ENCODE measurements at regions not wholly inside any gene's neighbourhood (a gene's known extent, or its start where the extent isn't known, plus 50 kb on each side); places are given as distances from the start of the nearest gene placed in this dataset.

DNA sequence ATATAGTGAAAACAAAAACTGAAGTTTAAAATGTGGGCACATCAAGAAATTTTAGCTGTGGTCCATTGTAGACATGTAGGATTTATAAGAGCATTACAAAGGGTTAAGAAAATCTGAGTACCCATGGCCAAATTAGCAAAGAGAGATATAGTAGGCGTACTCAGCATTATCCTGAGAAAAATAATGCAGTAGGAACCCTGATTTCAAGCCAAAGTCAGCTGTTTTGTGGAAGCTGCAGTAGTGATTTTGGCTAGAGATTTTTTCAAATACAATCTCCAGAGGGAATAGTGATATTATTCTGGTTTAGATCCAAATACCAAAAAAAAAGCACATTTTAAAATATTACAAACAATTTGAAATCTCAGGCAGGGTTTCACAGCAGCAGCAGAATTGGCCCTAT, 450.9 kb downstream of the FBXO15 start (continued):
- TF ChIP-seq, protein P1, sequence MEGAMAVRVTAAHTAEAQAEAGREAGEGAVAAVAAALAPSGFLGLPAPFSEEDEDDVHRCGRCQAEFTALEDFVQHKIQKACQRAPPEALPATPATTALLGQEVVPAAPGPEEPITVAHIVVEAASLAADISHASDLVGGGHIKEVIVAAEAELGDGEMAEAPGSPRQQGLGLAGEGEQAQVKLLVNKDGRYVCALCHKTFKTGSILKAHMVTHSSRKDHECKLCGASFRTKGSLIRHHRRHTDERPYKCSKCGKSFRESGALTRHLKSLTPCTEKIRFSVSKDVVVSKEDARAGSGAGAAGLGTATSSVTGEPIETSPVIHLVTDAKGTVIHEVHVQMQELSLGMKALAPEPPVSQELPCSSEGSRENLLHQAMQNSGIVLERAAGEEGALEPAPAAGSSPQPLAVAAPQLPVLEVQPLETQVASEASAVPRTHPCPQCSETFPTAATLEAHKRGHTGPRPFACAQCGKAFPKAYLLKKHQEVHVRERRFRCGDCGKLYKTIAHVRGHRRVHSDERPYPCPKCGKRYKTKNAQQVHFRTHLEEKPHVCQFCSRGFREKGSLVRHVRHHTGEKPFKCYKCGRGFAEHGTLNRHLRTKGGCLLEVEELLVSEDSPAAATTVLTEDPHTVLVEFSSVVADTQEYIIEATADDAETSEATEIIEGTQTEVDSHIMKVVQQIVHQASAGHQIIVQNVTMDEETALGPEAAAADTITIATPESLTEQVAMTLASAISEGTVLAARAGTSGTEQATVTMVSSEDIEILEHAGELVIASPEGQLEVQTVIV (IDR thresholded peaks at IDR 0.05; ENCODE audit: borderline replicate concordance, partially characterized antibody), result no peak
- TF ChIP-seq TARDBP (IDR thresholded peaks at IDR 0.05; ENCODE audit: borderline replicate concordance) (no peak), PML (IDR thresholded peaks at IDR 0.05; ENCODE audit: low read length) (no peak)

DNA sequence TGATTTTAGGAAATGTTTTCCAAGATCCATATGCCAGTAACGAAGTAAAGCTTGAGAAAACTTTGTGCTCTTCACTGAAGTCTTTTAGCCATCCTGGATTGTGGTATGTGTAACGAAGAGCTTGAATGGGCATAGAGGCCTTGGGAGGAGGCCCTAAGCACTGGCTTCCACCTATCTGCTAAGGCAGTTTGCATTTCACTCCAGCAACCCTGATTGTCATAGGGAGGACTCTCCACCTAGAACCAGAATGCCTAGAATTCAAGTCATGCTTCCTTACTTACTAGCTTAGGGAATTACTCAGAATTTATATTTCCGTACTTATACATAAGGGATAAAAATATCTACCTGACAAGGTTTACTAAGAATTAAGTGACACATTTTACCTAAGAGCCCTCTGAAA, 451.5 kb downstream of the FBXO15 start:
- Histone ChIP-seq H2AFZ (ENCODE audit: control insufficient read depth, low read depth, low read length) (no peak overlapping the region), H3K27me3 (replicated peaks in 1 of 2; ENCODE audit: control insufficient read depth in 2 of 2, insufficient read depth in 2 of 2, low read length in 1 of 2) (no peaks in the 10 kb centered on the region), H3K4me2 (ENCODE audit: control insufficient read depth, insufficient read depth) (no peak overlapping the region), H3K27ac (ENCODE audit: control insufficient read depth, insufficient read depth) (no peak overlapping the region), H3K4me1 (ENCODE audit: control insufficient read depth, insufficient read depth, low read length) (no peaks in the 10 kb centered on the region), H3K36me3 (ENCODE audit: control insufficient read depth in 2 of 2, insufficient read depth in 2 of 2, low read length in 1 of 2) (no peaks in the 10 kb centered on the region), H3K4me3 (no peak overlapping the region), H3K9me3 (replicated peaks; ENCODE audit: control insufficient read depth, insufficient read depth, low read length) (no peaks in the 10 kb centered on the region; the same call in 2 of the 3 replicates), H3K79me2 (ENCODE audit: control insufficient read depth, insufficient read depth, low read length) (no peaks in the 10 kb centered on the region), H3K9ac (ENCODE audit: control insufficient read depth, insufficient read depth, low read length) (no peak overlapping the region), H4K20me1 (ENCODE audit: control insufficient read depth, insufficient read depth) (no peaks in the 10 kb centered on the region)
- CTCF ChIA-PET, result no interaction called here
- SMC1A ChIA-PET (ENCODE audit: uncharacterized antibody, unreplicated experiment), result no interaction called here
- in situ Hi-C loops (cut with MboI) (no loop called here), intact Hi-C loops (cut with micrococcal nuclease; ENCODE audit: unreplicated experiment) (loop anchor here (10.0 kb wide), 1 partner anchor 61 kb away; no protein-coding TSS in a partner anchor)
- ATAC-seq (no peak), DNase-seq (ENCODE audit: low read depth, low spot score) (no peak), FAIRE-seq (no peak)
- BruUV-seq (replicated peaks), result no TSS peak
- WGBS (ENCODE audit: insufficient coverage, insufficient replicate concordance, low lambda C conversion rate, missing lambda C conversion rate), result 42% methylated on average over 3 of the region's 3 CpGs
- RAD21 ChIA-PET (ENCODE audit: unreplicated experiment), result no interaction called here
- POLR2A ChIA-PET, result no interaction called here
- TF ChIP-seq TARDBP (IDR thresholded peaks at IDR 0.05; ENCODE audit: borderline replicate concordance), result no peak
- TF ChIP-seq, protein P2, sequence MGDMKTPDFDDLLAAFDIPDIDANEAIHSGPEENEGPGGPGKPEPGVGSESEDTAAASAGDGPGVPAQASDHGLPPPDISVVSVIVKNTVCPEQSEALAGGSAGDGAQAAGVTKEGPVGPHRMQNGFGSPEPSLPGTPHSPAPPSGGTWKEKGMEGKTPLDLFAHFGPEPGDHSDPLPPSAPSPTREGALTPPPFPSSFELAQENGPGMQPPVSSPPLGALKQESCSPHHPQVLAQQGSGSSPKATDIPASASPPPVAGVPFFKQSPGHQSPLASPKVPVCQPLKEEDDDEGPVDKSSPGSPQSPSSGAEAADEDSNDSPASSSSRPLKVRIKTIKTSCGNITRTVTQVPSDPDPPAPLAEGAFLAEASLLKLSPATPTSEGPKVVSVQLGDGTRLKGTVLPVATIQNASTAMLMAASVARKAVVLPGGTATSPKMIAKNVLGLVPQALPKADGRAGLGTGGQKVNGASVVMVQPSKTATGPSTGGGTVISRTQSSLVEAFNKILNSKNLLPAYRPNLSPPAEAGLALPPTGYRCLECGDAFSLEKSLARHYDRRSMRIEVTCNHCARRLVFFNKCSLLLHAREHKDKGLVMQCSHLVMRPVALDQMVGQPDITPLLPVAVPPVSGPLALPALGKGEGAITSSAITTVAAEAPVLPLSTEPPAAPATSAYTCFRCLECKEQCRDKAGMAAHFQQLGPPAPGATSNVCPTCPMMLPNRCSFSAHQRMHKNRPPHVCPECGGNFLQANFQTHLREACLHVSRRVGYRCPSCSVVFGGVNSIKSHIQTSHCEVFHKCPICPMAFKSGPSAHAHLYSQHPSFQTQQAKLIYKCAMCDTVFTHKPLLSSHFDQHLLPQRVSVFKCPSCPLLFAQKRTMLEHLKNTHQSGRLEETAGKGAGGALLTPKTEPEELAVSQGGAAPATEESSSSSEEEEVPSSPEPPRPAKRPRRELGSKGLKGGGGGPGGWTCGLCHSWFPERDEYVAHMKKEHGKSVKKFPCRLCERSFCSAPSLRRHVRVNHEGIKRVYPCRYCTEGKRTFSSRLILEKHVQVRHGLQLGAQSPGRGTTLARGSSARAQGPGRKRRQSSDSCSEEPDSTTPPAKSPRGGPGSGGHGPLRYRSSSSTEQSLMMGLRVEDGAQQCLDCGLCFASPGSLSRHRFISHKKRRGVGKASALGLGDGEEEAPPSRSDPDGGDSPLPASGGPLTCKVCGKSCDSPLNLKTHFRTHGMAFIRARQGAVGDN (IDR thresholded peaks at IDR 0.05), result no peak
- TF ChIP-seq SMAD1 (IDR thresholded peaks at IDR 0.05; ENCODE audit: low read depth, partially characterized antibody), result no peak
- TF ChIP-seq ESRRA (IDR thresholded peaks at IDR 0.05; ENCODE audit: low read length), result no peak
- no peak for TF ChIP-seq NFIC (IDR thresholded peaks at IDR 0.05; ENCODE audit: low read depth, low read length)
- TF ChIP-seq, protein P3, sequence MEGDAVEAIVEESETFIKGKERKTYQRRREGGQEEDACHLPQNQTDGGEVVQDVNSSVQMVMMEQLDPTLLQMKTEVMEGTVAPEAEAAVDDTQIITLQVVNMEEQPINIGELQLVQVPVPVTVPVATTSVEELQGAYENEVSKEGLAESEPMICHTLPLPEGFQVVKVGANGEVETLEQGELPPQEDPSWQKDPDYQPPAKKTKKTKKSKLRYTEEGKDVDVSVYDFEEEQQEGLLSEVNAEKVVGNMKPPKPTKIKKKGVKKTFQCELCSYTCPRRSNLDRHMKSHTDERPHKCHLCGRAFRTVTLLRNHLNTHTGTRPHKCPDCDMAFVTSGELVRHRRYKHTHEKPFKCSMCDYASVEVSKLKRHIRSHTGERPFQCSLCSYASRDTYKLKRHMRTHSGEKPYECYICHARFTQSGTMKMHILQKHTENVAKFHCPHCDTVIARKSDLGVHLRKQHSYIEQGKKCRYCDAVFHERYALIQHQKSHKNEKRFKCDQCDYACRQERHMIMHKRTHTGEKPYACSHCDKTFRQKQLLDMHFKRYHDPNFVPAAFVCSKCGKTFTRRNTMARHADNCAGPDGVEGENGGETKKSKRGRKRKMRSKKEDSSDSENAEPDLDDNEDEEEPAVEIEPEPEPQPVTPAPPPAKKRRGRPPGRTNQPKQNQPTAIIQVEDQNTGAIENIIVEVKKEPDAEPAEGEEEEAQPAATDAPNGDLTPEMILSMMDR (IDR thresholded peaks at IDR 0.05 in 2 of 3, conservative IDR thresholded peaks at IDR 0.05 in 1 of 3; ENCODE audit: control insufficient read depth in 2 of 3, extremely low read depth in 1 of 3, insufficient read depth in 1 of 3, low read depth in 3 of 3, low read length in 3 of 3), result no peak
- TF ChIP-seq ZNF24 (IDR thresholded peaks at IDR 0.05), result no peak
- TF ChIP-seq ETV6 (conservative IDR thresholded peaks at IDR 0.05 in 1 of 2, IDR thresholded peaks at IDR 0.05 in 1 of 2; ENCODE audit: borderline replicate concordance in 1 of 2, low read depth in 1 of 2), result no peak
- TF ChIP-seq TBL1XR1 (IDR thresholded peaks at IDR 0.05; ENCODE audit: low read depth, low read length), result no peak
